H1 (cell line): ENCODE measurements at regions not wholly inside any gene's neighbourhood (a gene's known extent, or its start where the extent isn't known, plus 50 kb on each side); places are given as distances from the start of the nearest gene placed in this dataset.

Experiments
- CTCF ChIA-PET: fragments of 300-600 bp; sonication (Branson Sonifier 250); formaldehyde crosslinking; loops from one replicate; lab custom pipeline; 2021; ENCODE audit not compliant: partially characterized antibody; lab: Charles Lee
- POLR2A ChIA-PET: fragments of 300-600 bp; sonication (Branson Sonifier 250); formaldehyde crosslinking; loops from one replicate; lab custom pipeline; 2021; ENCODE audit warnings: inconsistent platforms; ENCODE audit not compliant: partially characterized antibody; lab: Charles Lee
- DNase-seq, 2 experiments: peaks; one replicate each; pipeline versions ENCODE4 v3.0.0 to v3.0.0-alpha.2; 2010 to 2022; ENCODE audit warnings: low spot score in 2 of 2, low read depth in 1 of 2, mixed read lengths in 1 of 2
- FAIRE-seq: peaks from 2 replicates; lab custom pipeline; 2011; peaks lifted over from hg19 to GRCh38; lab: Jason Lieb, UNC
- H2AFZ ChIP-seq: 2 replicates; pipeline ENCODE4 v1.8.1; 2012; ENCODE audit warnings: low read length, inconsistent platforms
- H2AK5ac ChIP-seq: 2 replicates; pipeline ENCODE4 v1.6.1; 2013; ENCODE audit warnings: low read depth, low read length
- H2BK120ac ChIP-seq: replicated peaks from 2 replicates; pipeline ENCODE3; 2013; ENCODE audit warnings: low read depth, low read length, inconsistent platforms
- H2BK12ac ChIP-seq: 2 replicates; pipeline ENCODE4 v1.6.1; 2013; ENCODE audit warnings: low read depth, low read length
- H2BK15ac ChIP-seq: 2 replicates; pipeline ENCODE4 v1.6.1; 2013; ENCODE audit warnings: low read length
- H2BK20ac ChIP-seq: 2 replicates; pipeline ENCODE4 v1.6.1; 2013; ENCODE audit warnings: low read length
- H2BK5ac ChIP-seq: 2 replicates; pipeline ENCODE4 v1.6.1; 2013; ENCODE audit warnings: low read depth, low read length
- H3K14ac ChIP-seq: 2 replicates; pipeline ENCODE4 v1.6.1; 2013; ENCODE audit warnings: inconsistent platforms; ENCODE audit not compliant: insufficient read length
- H3K18ac ChIP-seq: 2 replicates; pipeline ENCODE4 v1.6.1; 2013; ENCODE audit warnings: low read length; ENCODE audit errors: extremely low read depth
- H3K23ac ChIP-seq: 2 replicates; pipeline ENCODE4 v1.6.1; 2013; ENCODE audit warnings: inconsistent platforms; ENCODE audit not compliant: insufficient read length
- H3K23me2 ChIP-seq: 2 replicates; pipeline ENCODE4 v1.6.1; 2013; ENCODE audit warnings: low read depth, low read length
- H3K27ac ChIP-seq: 2 replicates; pipeline ENCODE4 v1.6.1; 2011; ENCODE audit warnings: low read depth, low read length, inconsistent platforms
- H3K27me3 ChIP-seq, 4 experiments: replicated peaks in 1 of 4; 1 replicate in 1 of 4; 2 replicates in 3 of 4; pipeline versions ENCODE4 v1.6.1 to v1.8.1; 2011 to 2013; ENCODE audit warnings: low read length in 3 of 4, mild to moderate bottlenecking in 3 of 4, inconsistent platforms in 2 of 4, mixed read lengths in 2 of 4, moderate library complexity in 1 of 4; ENCODE audit not compliant: control insufficient read depth in 3 of 4, insufficient read depth in 3 of 4; ENCODE audit errors: extremely low read depth in 1 of 4
- H3K36me3 ChIP-seq, 4 experiments: 2 replicates each; pipeline versions ENCODE4 v1.6.1 to v1.8.1; 2011 to 2013; ENCODE audit warnings: mild to moderate bottlenecking in 4 of 4, low read length in 3 of 4, moderate library complexity in 2 of 4, control low read depth in 1 of 4, inconsistent platforms in 1 of 4; ENCODE audit not compliant: insufficient read depth in 4 of 4, control insufficient read depth in 2 of 4
- H3K4ac ChIP-seq: replicated peaks from 2 replicates; pipeline ENCODE3; 2013; ENCODE audit warnings: low read length, low read depth, mixed read lengths, inconsistent platforms; ENCODE audit not compliant: insufficient read length
- H3K4me1 ChIP-seq, 4 experiments: replicated peaks in 1 of 4; 1 replicate in 1 of 4; 2 replicates in 3 of 4; pipeline versions ENCODE4 v1.6.1 to v1.8.1; 2011 to 2013; ENCODE audit warnings: low read length in 3 of 4, inconsistent platforms in 2 of 4, mixed read lengths in 1 of 4; ENCODE audit not compliant: insufficient read depth in 4 of 4, control insufficient read depth in 3 of 4
- H3K4me2 ChIP-seq, 2 experiments: 2 replicates each; pipeline versions ENCODE4 v1.6.1 to v1.8.1; 2011 to 2013; ENCODE audit warnings: low read depth in 2 of 2, low read length in 2 of 2, control low read depth in 1 of 2, inconsistent platforms in 1 of 2, mild to moderate bottlenecking in 1 of 2; ENCODE audit not compliant: insufficient read depth in 1 of 2
- H3K4me3 ChIP-seq, 4 experiments: fragments of 200-600, 300-600 bp in 1 of 4; sonication (generic), shearing (Covaris generic), sonication (Bioruptor Twin) in 1 of 4; 2 replicates each; pipeline versions ENCODE4 v1.5.1 to v1.8.1; 2011 to 2016; ENCODE audit warnings: low read length in 4 of 4, low read depth in 3 of 4, control low read depth in 2 of 4, inconsistent platforms in 2 of 4, mild to moderate bottlenecking in 2 of 4, mixed read lengths in 1 of 4, moderate library complexity in 1 of 4; ENCODE audit not compliant: insufficient read depth in 2 of 4; ENCODE audit errors: extremely low read depth in 1 of 4
- H3K56ac ChIP-seq: replicated peaks from 2 replicates; pipeline ENCODE3; 2013; ENCODE audit warnings: low read depth, mild to moderate bottlenecking, mixed read lengths, low read length, inconsistent platforms; ENCODE audit not compliant: insufficient read length
- H3K79me1 ChIP-seq: 2 replicates; pipeline ENCODE4 v1.6.1; 2013; ENCODE audit warnings: low read depth, low read length, control low read depth
- H3K79me2 ChIP-seq, 2 experiments: 2 replicates each; pipeline versions ENCODE4 v1.6.1 to v1.8.1; 2012 to 2013; ENCODE audit warnings: low read length in 2 of 2, mild to moderate bottlenecking in 2 of 2, inconsistent platforms in 1 of 2; ENCODE audit not compliant: insufficient read depth in 2 of 2, control insufficient read depth in 1 of 2
- H3K9ac ChIP-seq, 4 experiments: replicated peaks in 1 of 4; 1 replicate in 1 of 4; 2 replicates in 3 of 4; pipeline versions ENCODE4 v1.6.1 to v1.8.1; 2011 to 2013; ENCODE audit warnings: low read depth in 3 of 4, low read length in 3 of 4, control low read depth in 2 of 4, mild to moderate bottlenecking in 2 of 4, moderate library complexity in 2 of 4, inconsistent platforms in 1 of 4; ENCODE audit errors: extremely low read depth in 1 of 4
- H3K9me3 ChIP-seq, 2 experiments: 2 replicates each; pipeline versions ENCODE4 v1.6.1 to v1.8.1; 2012 to 2013; ENCODE audit warnings: mild to moderate bottlenecking in 2 of 2, moderate library complexity in 2 of 2, control low read depth in 1 of 2, inconsistent platforms in 1 of 2, low read depth in 1 of 2, low read length in 1 of 2, mixed read lengths in 1 of 2; ENCODE audit not compliant: insufficient read depth in 2 of 2
- H4K20me1 ChIP-seq, 2 experiments: replicated peaks in 1 of 2; 2 replicates each; pipeline versions ENCODE3 to v1.8.1; 2011 to 2013; ENCODE audit warnings: inconsistent platforms in 2 of 2, low read length in 2 of 2, mild to moderate bottlenecking in 1 of 2; ENCODE audit not compliant: insufficient read depth in 2 of 2, control insufficient read depth in 1 of 2
- H4K5ac ChIP-seq: 2 replicates; pipeline ENCODE4 v1.6.1; 2013; ENCODE audit warnings: low read length, low read depth, mixed read lengths, inconsistent platforms; ENCODE audit not compliant: insufficient read length
- H4K8ac ChIP-seq: 2 replicates; pipeline ENCODE4 v1.8.0; 2013; ENCODE audit warnings: mild to moderate bottlenecking, moderate library complexity, low read length, inconsistent platforms; ENCODE audit not compliant: insufficient read depth; ENCODE audit errors: extremely low read depth
- H4K91ac ChIP-seq: replicated peaks from 2 replicates; pipeline ENCODE3; 2013; ENCODE audit warnings: low read length, mixed read lengths, inconsistent platforms; ENCODE audit not compliant: insufficient read length
- CBX5 ChIP-seq: fragments of 300-800, 300-1000 bp; sonication (generic); IDR thresholded peaks from 2 replicates; pipeline ENCODE4 v1.7.1; 2016; ENCODE audit warnings: antibody characterized with exemption, low read length, low read depth
- EGR1 ChIP-seq: IDR thresholded peaks from 2 replicates; pipeline ENCODE4 v1.6.1; 2011; ENCODE audit warnings: low read depth, low read length, borderline replicate concordance
- KDM1A ChIP-seq: fragments of 200-600, 300-600 bp; sonication (generic); IDR thresholded peaks from 2 replicates; pipeline ENCODE4 v1.7.1; 2016; ENCODE audit warnings: mild to moderate bottlenecking, low read length, borderline replicate concordance
- SIN3A ChIP-seq, 2 experiments: IDR thresholded peaks in 1 of 2; conservative IDR thresholded peaks in 1 of 2; 2 replicates each; pipeline ENCODE4 v1.6.1; 2011 to 2012; ENCODE audit warnings: low read length in 2 of 2, improper control_type of control experiment in 1 of 2, low read depth in 1 of 2, mild to moderate bottlenecking in 1 of 2
- SIRT6 ChIP-seq: IDR thresholded peaks from one replicate; pipeline ENCODE4 v1.7.1; 2012; ENCODE audit warnings: low read length, inconsistent platforms
- SP1 ChIP-seq: IDR thresholded peaks from 2 replicates; pipeline ENCODE4 v1.6.1; 2011; ENCODE audit warnings: low read depth, low read length
- YY1 ChIP-seq: IDR thresholded peaks from 2 replicates; pipeline ENCODE4 v1.6.1; 2011; ENCODE audit warnings: low read depth, mild to moderate bottlenecking, low read length
- WGBS, 2 experiments: shearing (Covaris generic) in 1 of 2; methylation state at CpG; one replicate each; pipeline versions ENCODE4 v1.1.6 to v1.1.7; 2013 to 2015; ENCODE audit warnings: low lambda C conversion rate in 2 of 2, mixed read lengths in 2 of 2, inconsistent platforms in 1 of 2, low coverage in 1 of 2, missing lambda C conversion rate in 1 of 2; ENCODE audit not compliant: insufficient replicate concordance in 2 of 2, insufficient coverage in 1 of 2, insufficient read length in 1 of 2; ENCODE audit errors: extremely low coverage in 1 of 2, missing lambda C conversion rate in 1 of 2; 5-methylcytosine and 5-hydroxymethylcytosine counted together

DNA sequence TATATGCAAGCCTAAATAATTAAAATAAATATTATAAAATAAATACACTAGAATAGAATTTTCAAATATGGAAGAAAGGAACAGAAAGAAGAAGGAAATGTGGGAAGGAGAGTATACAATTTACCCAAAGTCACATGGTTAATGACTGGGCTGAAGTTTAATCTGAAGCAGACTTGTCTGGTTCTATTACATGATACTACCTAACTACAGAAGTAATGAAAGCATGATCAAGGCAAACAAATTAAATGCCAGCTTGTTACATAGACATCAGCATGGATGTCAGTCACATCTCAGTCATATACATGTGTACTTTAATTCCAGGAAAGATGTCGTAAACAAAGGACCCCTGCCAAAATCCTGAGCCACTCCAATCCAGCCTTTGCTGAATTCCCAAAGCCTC is 1060.8 kb downstream of the CNTNAP5 start:
- no peak overlapping the region for H3K4me3 ChIP-seq
- TF ChIP-seq KDM1A (no peak), CBX5 (no peak), SIN3A (conservative IDR thresholded peaks at IDR 0.05 in 1 of 2, IDR thresholded peaks at IDR 0.05 in 1 of 2; ENCODE audit: low read depth in 1 of 2, low read length in 2 of 2) (no peak), EGR1 (no peak), SP1 (no peak), YY1 (no peak), SIRT6 (no peak)
- H3K56ac ChIP-seq = no peak overlapping the region
- H2BK5ac ChIP-seq = no peak overlapping the region
- no peaks in the 10 kb centered on the region for H3K79me2 ChIP-seq
- H3K36me3 ChIP-seq = no peaks in the 10 kb centered on the region
- H3K14ac ChIP-seq = no peak overlapping the region
- no peak overlapping the region for H2BK20ac ChIP-seq
- H3K18ac ChIP-seq = no peak overlapping the region
- no peak overlapping the region for H2BK120ac ChIP-seq
- no peak for FAIRE-seq
- ChIA-PET CTCF (no interaction called here), POLR2A (no interaction called here)
- H3K4me1 ChIP-seq = no peaks in the 10 kb centered on the region
- H3K27me3 ChIP-seq = no peaks in the 10 kb centered on the region
- no peak overlapping the region for H4K91ac ChIP-seq
- H3K27ac ChIP-seq = no peak overlapping the region
- no peak for DNase-seq
- H3K4me2 ChIP-seq = no peak overlapping the region
- H2BK15ac ChIP-seq = no peak overlapping the region
- H3K9me3 ChIP-seq = no peaks in the 10 kb centered on the region
- H3K23me2 ChIP-seq = no peaks in the 10 kb centered on the region
- no peaks in the 10 kb centered on the region for H4K20me1 ChIP-seq
- no peak overlapping the region for H2AK5ac ChIP-seq
- no peak overlapping the region for H4K5ac ChIP-seq
- H2BK12ac ChIP-seq = no peak overlapping the region
- no peak overlapping the region for H3K9ac ChIP-seq
- no peak overlapping the region for H3K4ac ChIP-seq
- H3K23ac ChIP-seq = no peak overlapping the region
- WGBS, 2 experiments = 93% methylated on average over 1 of the region's 1 CpG; no CpG with 5 or more reads in 1 of the 2 experiments
- H4K8ac ChIP-seq = no peak overlapping the region
- no peaks in the 10 kb centered on the region for H3K79me1 ChIP-seq
- H2AFZ ChIP-seq = no peak overlapping the region
